HEK293T (cell line): ENCODE measurements at regions not wholly inside any gene's neighbourhood (a gene's known extent, or its start where the extent isn't known, plus 50 kb on each side); places are given as distances from the start of the nearest gene placed in this dataset.

ENCODE experiments used
- BHLHE40 ChIP-seq: fragments of 450-650 bp; IDR thresholded peaks from 2 replicates; pipeline ENCODE4 v1.6.1; 2016; ENCODE audit warnings: mild to moderate bottlenecking, moderate library complexity, borderline replicate concordance
- FOXA1 ChIP-seq: fragments of 450-650 bp; IDR thresholded peaks from 2 replicates; pipeline ENCODE4 v1.6.1; 2016; ENCODE audit warnings: mild to moderate bottlenecking
- FOXK2 ChIP-seq: fragments of 450-650 bp; IDR thresholded peaks from 2 replicates; pipeline ENCODE4 v1.6.1; 2016; ENCODE audit warnings: mild to moderate bottlenecking
- L3MBTL2 ChIP-seq: fragments of 450-650 bp; conservative IDR thresholded peaks from 2 replicates; pipeline ENCODE4 v1.6.1; 2016; ENCODE audit warnings: mild to moderate bottlenecking
- LEF1 ChIP-seq: fragments of 450-650 bp; IDR thresholded peaks from 2 replicates; pipeline ENCODE4 v1.6.1; 2017; ENCODE audit warnings: mild to moderate bottlenecking, borderline replicate concordance
- SP1 ChIP-seq: fragments of 450-650 bp; IDR thresholded peaks from 2 replicates; pipeline ENCODE4 v1.6.1; 2017
- TARDBP ChIP-seq: fragments of 450-650 bp; IDR thresholded peaks from 2 replicates; pipeline ENCODE4 v1.6.1; 2016
- TF ChIP-seq, protein P1 (sequence below): fragments of 450-650 bp; IDR thresholded peaks from 2 replicates; pipeline ENCODE4 v1.6.1; 2016

GRCh38 chr4:126827669-126828068, 805.1 kb upstream of the INTU start:
- TF ChIP-seq BHLHE40 = no peak
- no peak for TF ChIP-seq TARDBP
- TF ChIP-seq L3MBTL2 = no peak
- TF ChIP-seq FOXK2 = no peak
- no peak for TF ChIP-seq FOXA1
- no peak for TF ChIP-seq SP1
- TF ChIP-seq, protein P1, sequence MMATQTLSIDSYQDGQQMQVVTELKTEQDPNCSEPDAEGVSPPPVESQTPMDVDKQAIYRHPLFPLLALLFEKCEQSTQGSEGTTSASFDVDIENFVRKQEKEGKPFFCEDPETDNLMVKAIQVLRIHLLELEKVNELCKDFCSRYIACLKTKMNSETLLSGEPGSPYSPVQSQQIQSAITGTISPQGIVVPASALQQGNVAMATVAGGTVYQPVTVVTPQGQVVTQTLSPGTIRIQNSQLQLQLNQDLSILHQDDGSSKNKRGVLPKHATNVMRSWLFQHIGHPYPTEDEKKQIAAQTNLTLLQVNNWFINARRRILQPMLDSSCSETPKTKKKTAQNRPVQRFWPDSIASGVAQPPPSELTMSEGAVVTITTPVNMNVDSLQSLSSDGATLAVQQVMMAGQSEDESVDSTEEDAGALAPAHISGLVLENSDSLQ = no peak
- TF ChIP-seq LEF1 = no peak
